ENCODE measurements at regions not wholly inside any gene's neighbourhood (a gene's known extent, or its start where the extent isn't known, plus 50 kb on each side); places are given as distances from the start of the nearest gene placed in this dataset.

GRCh38 chr11:113553915-113554314 lies 78.7 kb upstream of the DRD2 start:
- ATAC-seq, result no peak
- Mint-ChIP-seq H3K4me1 (no peaks in the 10 kb centered on the region), H3K27ac (no peak overlapping the region), H3K4me3 (no peak overlapping the region), H3K9me3 (no peaks in the 10 kb centered on the region), H3K27me3 (peaks cover 20% of the 10 kb centered on the region), H3K36me3 (ENCODE audit: low read depth) (no peaks in the 10 kb centered on the region)
- DNase-seq, result no peak

- H3K9me3 Mint-ChIP-seq, result no peaks in the 10 kb centered on the region
- DNase-seq (no peak), ATAC-seq (no peak)
- no peaks in the 10 kb centered on the region for H3K4me1 Mint-ChIP-seq
- no peaks in the 10 kb centered on the region for H3K36me3 Mint-ChIP-seq (ENCODE audit: low read depth)
- peaks cover 20% of the 10 kb centered on the region for H3K27me3 Mint-ChIP-seq
- no peak overlapping the region for H3K4me3 Mint-ChIP-seq
- no peak overlapping the region for H3K27ac Mint-ChIP-seq
Observed at GRCh38 chr11:113553235-113553634, 78.0 kb upstream of the DRD2 start.

GRCh38 chr11:113552271-113552670 lies 77.1 kb upstream of the DRD2 start:
- H3K4me3 Mint-ChIP-seq, result no peak overlapping the region
- no peak overlapping the region for H3K27ac Mint-ChIP-seq
- ATAC-seq (no peak), DNase-seq (no peak)
- no peaks in the 10 kb centered on the region for H3K4me1 Mint-ChIP-seq
- H3K36me3 Mint-ChIP-seq (ENCODE audit: low read depth), result no peaks in the 10 kb centered on the region
- peaks cover 22% of the 10 kb centered on the region for H3K27me3 Mint-ChIP-seq
- H3K9me3 Mint-ChIP-seq, result no peaks in the 10 kb centered on the region

GRCh38 chr11:113551645-113552044 lies 76.4 kb upstream of the DRD2 start:
- no peaks in the 10 kb centered on the region for H3K9me3 Mint-ChIP-seq
- no peaks in the 10 kb centered on the region for H3K4me1 Mint-ChIP-seq
- ATAC-seq (no peak), DNase-seq (no peak)
- no peak overlapping the region for H3K27ac Mint-ChIP-seq
- H3K36me3 Mint-ChIP-seq (ENCODE audit: low read depth), result no peaks in the 10 kb centered on the region
- H3K27me3 Mint-ChIP-seq, result peaks cover 22% of the 10 kb centered on the region
- no peak overlapping the region for H3K4me3 Mint-ChIP-seq

GRCh38 chr11:113549611-113550578 lies 74.7 kb upstream of the DRD2 start:
- Mint-ChIP-seq H3K9me3 (no peaks in the 10 kb centered on the region), H3K27me3 (peaks cover 28% of the 10 kb centered on the region), H3K27ac (no peak overlapping the region), H3K4me1 (no peaks in the 10 kb centered on the region), H3K36me3 (ENCODE audit: low read depth) (no peaks in the 10 kb centered on the region), H3K4me3 (no peak overlapping the region)
- DNase-seq, result no peak
- no peak for ATAC-seq

- H3K4me1 Mint-ChIP-seq, result no peaks in the 10 kb centered on the region
- H3K36me3 Mint-ChIP-seq (ENCODE audit: low read depth), result no peaks in the 10 kb centered on the region
- ATAC-seq (no peak), DNase-seq (no peak)
- H3K27ac Mint-ChIP-seq, result no peak overlapping the region
- no peak overlapping the region for H3K4me3 Mint-ChIP-seq
- H3K9me3 Mint-ChIP-seq, result no peaks in the 10 kb centered on the region
- peaks cover 28% of the 10 kb centered on the region for H3K27me3 Mint-ChIP-seq
Observed at GRCh38 chr11:113549061-113549460, 73.9 kb upstream of the DRD2 start.

- no peak for DNase-seq
- H3K36me3 Mint-ChIP-seq (ENCODE audit: low read depth), result no peaks in the 10 kb centered on the region
- no peak overlapping the region for H3K27ac Mint-ChIP-seq
- H3K27me3 Mint-ChIP-seq, result peaks cover 28% of the 10 kb centered on the region
- no peak overlapping the region for H3K4me3 Mint-ChIP-seq
- no peaks in the 10 kb centered on the region for H3K4me1 Mint-ChIP-seq
- H3K9me3 Mint-ChIP-seq, result no peaks in the 10 kb centered on the region
- no peak for ATAC-seq
Observed at GRCh38 chr11:113547739-113548138, 72.5 kb upstream of the DRD2 start.

- Mint-ChIP-seq H3K27me3 (peaks cover 29% of the 10 kb centered on the region), H3K4me1 (no peaks in the 10 kb centered on the region), H3K4me3 (no peak overlapping the region), H3K27ac (no peak overlapping the region), H3K36me3 (ENCODE audit: low read depth) (no peaks in the 10 kb centered on the region), H3K9me3 (no peaks in the 10 kb centered on the region)
- no peak for ATAC-seq
- DNase-seq, result no peak
Observed at GRCh38 chr11:113546757-113547507, 71.7 kb upstream of the DRD2 start.

- DNase-seq (no peak), ATAC-seq (no peak)
- Mint-ChIP-seq H3K4me3 (no peak overlapping the region), H3K4me1 (no peaks in the 10 kb centered on the region), H3K9me3 (no peaks in the 10 kb centered on the region), H3K27me3 (peaks cover 13% of the 10 kb centered on the region), H3K36me3 (ENCODE audit: low read depth) (no peaks in the 10 kb centered on the region), H3K27ac (no peak overlapping the region)
Observed at GRCh38 chr11:113542420-113542819, 67.2 kb upstream of the DRD2 start.

- H3K4me3 Mint-ChIP-seq, result no peak overlapping the region
- no peak overlapping the region for H3K27ac Mint-ChIP-seq
- H3K36me3 Mint-ChIP-seq (ENCODE audit: low read depth), result no peaks in the 10 kb centered on the region
- no peaks in the 10 kb centered on the region for H3K9me3 Mint-ChIP-seq
- no peaks in the 10 kb centered on the region for H3K4me1 Mint-ChIP-seq
- ATAC-seq (no peak), DNase-seq (no peak)
- H3K27me3 Mint-ChIP-seq, result peaks cover 15% of the 10 kb centered on the region
Observed at GRCh38 chr11:113540416-113541330, 65.5 kb upstream of the DRD2 start.

GRCh38 chr11:113538451-113539412 lies 63.5 kb upstream of the DRD2 start:
- DNase-seq (no peak), ATAC-seq (no peak)
- Mint-ChIP-seq H3K4me1 (no peaks in the 10 kb centered on the region), H3K27me3 (peaks cover 14% of the 10 kb centered on the region), H3K9me3 (no peaks in the 10 kb centered on the region), H3K36me3 (ENCODE audit: low read depth) (no peaks in the 10 kb centered on the region), H3K4me3 (no peak overlapping the region), H3K27ac (no peak overlapping the region)

- Mint-ChIP-seq H3K4me3 (no peak overlapping the region), H3K36me3 (ENCODE audit: low read depth) (no peaks in the 10 kb centered on the region), H3K27ac (no peak overlapping the region), H3K4me1 (no peaks in the 10 kb centered on the region), H3K9me3 (no peaks in the 10 kb centered on the region), H3K27me3 (peaks cover 24% of the 10 kb centered on the region)
- ATAC-seq (no peak), DNase-seq (no peak)
Observed at GRCh38 chr11:113534625-113535024, 59.4 kb upstream of the DRD2 start.

- ATAC-seq, result no peak
- Mint-ChIP-seq H3K4me1 (no peaks in the 10 kb centered on the region), H3K4me3 (no peak overlapping the region), H3K9me3 (no peaks in the 10 kb centered on the region), H3K27ac (no peak overlapping the region), H3K36me3 (ENCODE audit: low read depth) (no peaks in the 10 kb centered on the region), H3K27me3 (peaks cover 23% of the 10 kb centered on the region)
- no peak for DNase-seq
Observed at GRCh38 chr11:113533425-113533698, 58.2 kb upstream of the DRD2 start.

All from activated naive CD8-positive, alpha-beta T cell treated with anti-CD3 and anti-CD28 coated beads, Interleukin-2, amount 50 U/mL, for 24 hours (primary cell).